ENCODE measurements at regions not wholly inside any gene's neighbourhood (a gene's known extent, or its start where the extent isn't known, plus 50 kb on each side); places are given as distances from the start of the nearest gene placed in this dataset.

DNA sequence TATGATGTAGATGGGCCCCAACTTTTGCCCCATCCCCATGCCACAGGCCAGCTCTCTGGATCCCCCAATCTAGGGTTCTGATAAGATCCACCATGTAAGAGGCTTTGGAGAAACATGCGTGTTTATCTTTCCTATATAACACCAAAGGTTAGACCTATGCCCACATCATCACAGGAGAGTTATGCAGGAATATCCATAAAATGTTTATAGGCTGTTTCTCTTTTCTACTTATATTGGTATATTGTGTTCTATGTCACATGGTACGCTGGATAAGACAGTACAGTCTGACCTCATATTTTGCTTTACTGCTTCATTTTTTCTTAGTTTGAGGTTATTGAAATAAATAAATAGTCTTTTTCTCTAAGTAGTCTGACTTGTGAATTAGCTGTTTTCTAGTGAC, 1013.9 kb upstream of the GYPC start:
- H3K9me2 ChIP-seq (ENCODE audit: insufficient read depth): no peaks in the 10 kb centered on the region
- DNase-seq: no peak
- no peak overlapping the region for H3K4me2 ChIP-seq
- ChIA-PET POLR2A (ENCODE audit: unreplicated experiment) (no interaction called here), CTCF (no interaction called here)
- H3K27me3 ChIP-seq (ENCODE audit: insufficient read depth, low read depth): peaks cover 6% of the 10 kb centered on the region; the same call in 1 of the 2 replicates
- H3K9me3 ChIP-seq (ENCODE audit: insufficient read depth, low read depth): no peaks in the 10 kb centered on the region
- no peak overlapping the region for H3K27ac ChIP-seq
- no peaks in the 10 kb centered on the region for H3K4me1 ChIP-seq (replicated peaks; ENCODE audit: insufficient read depth)
- intact Hi-C loops (cut with micrococcal nuclease; ENCODE audit: unreplicated experiment): no loop called here
- H3K79me2 ChIP-seq (ENCODE audit: low read depth): no peaks in the 10 kb centered on the region
- no peak overlapping the region for H3K4me3 ChIP-seq
- no peaks in the 10 kb centered on the region for H4K20me1 ChIP-seq (ENCODE audit: insufficient read depth)
- H3K36me3 ChIP-seq (ENCODE audit: low read depth): no peaks in the 10 kb centered on the region
- no peaks in the 10 kb centered on the region for H3F3A ChIP-seq (ENCODE audit: insufficient read depth, low read depth)
- no peak overlapping the region for H2AFZ ChIP-seq
- no TSS peak for BruUV-seq (replicated peaks)
- TF ChIP-seq EZH2 (IDR thresholded peaks at IDR 0.05; ENCODE audit: low read depth): no peak
- TF ChIP-seq, protein P1, sequence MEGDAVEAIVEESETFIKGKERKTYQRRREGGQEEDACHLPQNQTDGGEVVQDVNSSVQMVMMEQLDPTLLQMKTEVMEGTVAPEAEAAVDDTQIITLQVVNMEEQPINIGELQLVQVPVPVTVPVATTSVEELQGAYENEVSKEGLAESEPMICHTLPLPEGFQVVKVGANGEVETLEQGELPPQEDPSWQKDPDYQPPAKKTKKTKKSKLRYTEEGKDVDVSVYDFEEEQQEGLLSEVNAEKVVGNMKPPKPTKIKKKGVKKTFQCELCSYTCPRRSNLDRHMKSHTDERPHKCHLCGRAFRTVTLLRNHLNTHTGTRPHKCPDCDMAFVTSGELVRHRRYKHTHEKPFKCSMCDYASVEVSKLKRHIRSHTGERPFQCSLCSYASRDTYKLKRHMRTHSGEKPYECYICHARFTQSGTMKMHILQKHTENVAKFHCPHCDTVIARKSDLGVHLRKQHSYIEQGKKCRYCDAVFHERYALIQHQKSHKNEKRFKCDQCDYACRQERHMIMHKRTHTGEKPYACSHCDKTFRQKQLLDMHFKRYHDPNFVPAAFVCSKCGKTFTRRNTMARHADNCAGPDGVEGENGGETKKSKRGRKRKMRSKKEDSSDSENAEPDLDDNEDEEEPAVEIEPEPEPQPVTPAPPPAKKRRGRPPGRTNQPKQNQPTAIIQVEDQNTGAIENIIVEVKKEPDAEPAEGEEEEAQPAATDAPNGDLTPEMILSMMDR (conservative IDR thresholded peaks at IDR 0.05): no peak

GRCh38 chr2:125643128-125643527, 1012.8 kb upstream of the GYPC start:
- Histone ChIP-seq H3F3A (ENCODE audit: insufficient read depth, low read depth) (no peaks in the 10 kb centered on the region), H3K9me2 (ENCODE audit: insufficient read depth) (no peaks in the 10 kb centered on the region), H3K9me3 (ENCODE audit: insufficient read depth, low read depth) (no peaks in the 10 kb centered on the region), H3K79me2 (ENCODE audit: low read depth) (no peaks in the 10 kb centered on the region), H3K4me3 (no peak overlapping the region), H3K27ac (no peak overlapping the region), H3K27me3 (ENCODE audit: insufficient read depth, low read depth) (peaks cover 6% of the 10 kb centered on the region; the same call in 1 of the 2 replicates), H4K20me1 (ENCODE audit: insufficient read depth) (no peaks in the 10 kb centered on the region), H3K4me2 (no peak overlapping the region), H3K4me1 (replicated peaks; ENCODE audit: insufficient read depth) (no peaks in the 10 kb centered on the region), H2AFZ (no peak overlapping the region), H3K36me3 (ENCODE audit: low read depth) (no peaks in the 10 kb centered on the region)
- no TSS peak for BruUV-seq (replicated peaks)
- intact Hi-C loops (cut with micrococcal nuclease; ENCODE audit: unreplicated experiment): no loop called here
- CTCF ChIA-PET: no interaction called here
- DNase-seq: no peak
- no peak for TF ChIP-seq EZH2 (IDR thresholded peaks at IDR 0.05; ENCODE audit: low read depth)
- TF ChIP-seq, protein P1 (conservative IDR thresholded peaks at IDR 0.05): no peak
- POLR2A ChIA-PET (ENCODE audit: unreplicated experiment): no interaction called here

DNA sequence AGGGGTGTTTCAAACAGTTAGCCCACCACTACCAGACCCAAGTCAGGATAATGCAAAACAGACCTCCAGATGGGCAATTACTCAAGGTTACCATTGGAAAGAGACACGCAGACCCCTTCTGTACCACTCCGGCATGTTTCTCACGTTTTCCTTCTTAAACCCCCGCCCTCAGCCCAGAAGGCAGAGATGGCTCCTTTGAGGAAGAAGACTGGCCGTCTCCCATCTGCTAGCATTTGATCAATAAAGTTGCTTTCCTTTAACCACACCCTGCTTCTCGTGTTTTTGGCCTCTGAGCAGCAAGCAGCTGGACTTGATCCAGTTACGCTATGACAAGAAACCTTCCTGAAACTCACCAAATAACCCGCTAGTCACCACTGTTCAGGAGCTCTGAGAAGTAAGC, 1012.4 kb upstream of the GYPC start:
- no peak overlapping the region for H3K27ac ChIP-seq
- DNase-seq: no peak
- H4K20me1 ChIP-seq (ENCODE audit: insufficient read depth): no peaks in the 10 kb centered on the region
- no peak overlapping the region for H3K4me2 ChIP-seq
- BruUV-seq (replicated peaks): no TSS peak
- ChIA-PET CTCF (no interaction called here), POLR2A (ENCODE audit: unreplicated experiment) (no interaction called here)
- H2AFZ ChIP-seq: no peak overlapping the region
- no peaks in the 10 kb centered on the region for H3K36me3 ChIP-seq (ENCODE audit: low read depth)
- intact Hi-C loops (cut with micrococcal nuclease; ENCODE audit: unreplicated experiment): no loop called here
- no peak overlapping the region for H3K4me3 ChIP-seq
- H3K79me2 ChIP-seq (ENCODE audit: low read depth): no peaks in the 10 kb centered on the region
- TF ChIP-seq, protein P1 (conservative IDR thresholded peaks at IDR 0.05): no peak
- TF ChIP-seq EZH2 (IDR thresholded peaks at IDR 0.05; ENCODE audit: low read depth): no peak
- H3K27me3 ChIP-seq (ENCODE audit: insufficient read depth, low read depth): peaks cover 6% of the 10 kb centered on the region; the same call in 1 of the 2 replicates
- no peaks in the 10 kb centered on the region for H3K9me2 ChIP-seq (ENCODE audit: insufficient read depth)
- no peaks in the 10 kb centered on the region for H3K4me1 ChIP-seq (replicated peaks; ENCODE audit: insufficient read depth)
- no peaks in the 10 kb centered on the region for H3K9me3 ChIP-seq (ENCODE audit: insufficient read depth, low read depth)
- no peaks in the 10 kb centered on the region for H3F3A ChIP-seq (ENCODE audit: insufficient read depth, low read depth)

All from PC-9 (cell line).